ENCODE measurements at regions not wholly inside any gene's neighbourhood (a gene's known extent, or its start where the extent isn't known, plus 50 kb on each side); places are given as distances from the start of the nearest gene placed in this dataset.

DNA sequence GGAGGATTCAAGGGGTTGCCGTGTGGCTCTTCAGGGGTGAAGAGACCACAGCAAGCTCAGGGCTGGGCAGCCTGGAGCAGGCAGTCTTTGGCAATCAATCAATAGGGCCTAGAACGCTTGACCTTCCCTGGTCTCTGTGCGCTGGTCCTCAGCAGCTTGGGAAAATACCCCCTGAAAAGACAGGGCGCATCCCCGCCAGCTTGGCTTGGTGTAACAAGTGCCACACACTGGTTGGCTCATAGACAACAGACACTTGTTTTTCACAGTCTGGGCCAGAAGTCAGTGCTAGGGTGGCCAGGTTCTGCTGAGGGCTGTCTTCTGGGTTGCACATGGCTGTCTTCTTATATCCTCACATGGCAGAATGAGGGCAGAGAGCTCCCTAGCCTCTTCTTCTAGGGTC, 141.1 kb downstream of the HSD17B3 start:
- ATAC-seq = no peak
- Histone ChIP-seq H3K9me3 (no peaks in the 10 kb centered on the region), H3K27me3 (ENCODE audit: low read depth) (no peaks in the 10 kb centered on the region), H3K4me3 (no peak overlapping the region), H3K36me3 (no peaks in the 10 kb centered on the region), H3K4me1 (no peaks in the 10 kb centered on the region), H3K27ac (no peak overlapping the region)
- TF ChIP-seq CTCF (IDR thresholded peaks at IDR 0.05) = no peak
- no peak for DNase-seq
- intact Hi-C loops (cut with DNase I) = no loop called here

DNA sequence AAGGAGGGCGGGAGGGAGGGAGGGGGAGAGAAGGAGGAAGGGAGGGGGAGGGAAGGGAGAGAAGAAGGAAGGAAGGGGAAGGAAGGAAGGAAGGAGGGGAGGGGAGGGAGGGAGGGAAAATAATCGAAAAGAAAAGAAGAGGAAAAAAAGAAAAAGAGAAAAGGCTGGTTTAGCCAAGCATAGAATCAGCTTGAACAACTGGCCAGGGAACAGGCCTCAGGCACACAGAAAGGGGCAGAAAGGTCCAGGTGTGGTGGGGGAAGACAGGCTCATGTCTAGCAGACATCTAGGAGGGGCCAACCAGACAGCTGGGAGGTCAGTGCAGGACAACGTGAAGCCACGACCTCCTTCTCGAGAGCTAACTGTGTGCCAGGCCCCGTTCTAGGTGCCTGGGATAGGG, 141.8 kb downstream of the HSD17B3 start:
- H3K27ac ChIP-seq = no peak overlapping the region

DNA sequence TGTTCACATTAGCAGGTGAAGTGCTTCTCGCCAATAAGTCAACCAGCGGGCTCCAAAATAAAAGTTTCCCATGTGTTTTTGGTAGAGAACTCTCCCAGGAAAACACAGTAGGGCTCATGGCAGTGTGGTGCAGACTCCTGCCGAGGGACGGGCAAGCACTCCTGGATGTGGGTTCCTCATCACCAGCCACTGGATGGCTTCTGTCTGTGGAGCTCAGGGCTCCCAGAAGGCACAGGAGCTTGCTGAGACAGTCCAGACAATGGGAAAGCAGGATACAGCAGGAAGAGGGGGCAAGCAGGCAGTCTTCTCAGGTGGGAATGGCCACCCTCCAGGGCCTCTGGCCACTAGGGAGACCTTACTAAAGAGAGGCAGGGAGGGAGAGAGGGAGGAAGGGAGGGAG, 142.4 kb downstream of the HSD17B3 start:
- Histone ChIP-seq H3K27ac (no peak overlapping the region), H3K9me3 (no peaks in the 10 kb centered on the region), H3K27me3 (ENCODE audit: low read depth) (no peaks in the 10 kb centered on the region), H3K36me3 (no peaks in the 10 kb centered on the region), H3K4me3 (no peak overlapping the region), H3K4me1 (no peaks in the 10 kb centered on the region)
- DNase-seq (no peak), ATAC-seq (no peak)
- intact Hi-C loops (cut with DNase I) = no loop called here
- TF ChIP-seq CTCF (IDR thresholded peaks at IDR 0.05) = no peak

More for the DNA sequence above, 141.8 kb downstream of the HSD17B3 start:
- TF ChIP-seq CTCF (IDR thresholded peaks at IDR 0.05) = no peak
- ATAC-seq = no peak
- Histone ChIP-seq H3K4me1 (no peaks in the 10 kb centered on the region), H3K36me3 (no peaks in the 10 kb centered on the region), H3K4me3 (no peak overlapping the region), H3K9me3 (no peaks in the 10 kb centered on the region), H3K27me3 (ENCODE audit: low read depth) (no peaks in the 10 kb centered on the region)
- intact Hi-C loops (cut with DNase I) = no loop called here
- DNase-seq = no peak

GRCh38 chr9:96158909-96159575, 142.9 kb downstream of the HSD17B3 start:
- intact Hi-C loops (cut with DNase I) = no loop called here
- H3K4me1 ChIP-seq = no peaks in the 10 kb centered on the region
- TF ChIP-seq CTCF (IDR thresholded peaks at IDR 0.05) = no peak
- H3K27me3 ChIP-seq (ENCODE audit: low read depth) = no peaks in the 10 kb centered on the region
- H3K4me3 ChIP-seq = no peak overlapping the region
- no peak overlapping the region for H3K27ac ChIP-seq
- H3K36me3 ChIP-seq = no peaks in the 10 kb centered on the region
- ATAC-seq (no peak), DNase-seq (no peak)
- H3K9me3 ChIP-seq = no peaks in the 10 kb centered on the region

DNA sequence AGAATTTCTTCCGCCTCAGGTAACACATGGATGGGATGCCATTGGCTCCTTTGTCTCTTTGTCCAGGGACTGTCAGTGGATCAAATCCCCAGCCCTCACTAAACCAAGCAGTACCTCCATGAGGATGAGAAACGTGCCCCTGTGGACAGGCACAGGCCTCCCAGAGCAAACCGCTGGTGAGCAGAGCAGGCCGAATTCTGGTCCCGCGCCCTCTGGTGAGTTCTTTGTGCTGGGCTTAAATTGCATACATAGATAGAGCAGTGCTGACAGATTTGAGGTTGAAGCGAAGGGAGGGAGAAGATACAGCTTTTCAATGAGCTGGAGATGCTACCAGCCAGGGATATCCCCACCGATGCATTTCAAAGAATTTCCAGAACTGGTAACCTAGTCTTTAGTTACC, 143.8 kb downstream of the HSD17B3 start:
- Histone ChIP-seq H3K27me3 (ENCODE audit: low read depth) (peaks cover 3% of the 10 kb centered on the region), H3K27ac (no peak overlapping the region), H3K9me3 (no peaks in the 10 kb centered on the region), H3K36me3 (no peaks in the 10 kb centered on the region), H3K4me1 (no peaks in the 10 kb centered on the region), H3K4me3 (no peak overlapping the region)
- ATAC-seq = no peak
- no peak for TF ChIP-seq CTCF (IDR thresholded peaks at IDR 0.05)
- intact Hi-C loops (cut with DNase I) = no loop called here
- no peak for DNase-seq
